ENCODE measurements at regions not wholly inside any gene's neighbourhood (a gene's known extent, or its start where the extent isn't known, plus 50 kb on each side); places are given as distances from the start of the nearest gene placed in this dataset.
"Not testable (repeated sequence)": the region's sequence is repeated elsewhere in the genome, so short reads cannot be mapped to it uniquely, and the experiment has no call there.

DNA sequence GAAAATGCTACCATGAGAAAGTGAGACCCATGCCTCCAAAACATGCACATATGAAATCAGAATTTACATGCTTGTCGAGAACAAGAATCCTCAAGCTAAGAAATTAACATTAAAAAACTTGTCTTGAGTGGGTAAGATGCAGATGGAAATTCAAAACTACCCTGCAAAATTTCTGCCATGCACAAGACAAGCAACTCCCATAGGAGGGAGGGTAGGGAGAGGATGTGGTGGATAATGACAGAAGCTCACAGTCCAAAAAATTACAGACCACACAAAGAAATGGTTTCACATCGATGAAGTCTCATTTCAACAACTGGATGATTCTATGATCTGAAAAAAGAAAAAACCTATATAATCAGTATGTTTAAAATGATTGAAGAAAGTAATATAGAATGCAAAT is 319.9 kb upstream of the PTGER4 start:
- DNase-seq, result no peak
- no peaks in the 10 kb centered on the region for H3K27me3 ChIP-seq (replicated peaks; ENCODE audit: control insufficient read depth, insufficient read depth, low read length, poor library complexity, severe bottlenecking)
- no peak overlapping the region for H3K27ac ChIP-seq (ENCODE audit: insufficient read depth, low read length, poor library complexity, severe bottlenecking)
- no peak overlapping the region for H3K4me3 ChIP-seq (ENCODE audit: insufficient read depth, low read depth, low read length, poor library complexity, severe bottlenecking)
- no peaks in the 10 kb centered on the region for H3K36me3 ChIP-seq (ENCODE audit: control insufficient read depth, insufficient read depth, low read length)
- no peaks in the 10 kb centered on the region for H3K4me1 ChIP-seq (ENCODE audit: control insufficient read depth, insufficient read depth, low read length, poor library complexity, severe bottlenecking)
- no peaks in the 10 kb centered on the region for H3K9me3 ChIP-seq (ENCODE audit: control insufficient read depth, low read length)

DNA sequence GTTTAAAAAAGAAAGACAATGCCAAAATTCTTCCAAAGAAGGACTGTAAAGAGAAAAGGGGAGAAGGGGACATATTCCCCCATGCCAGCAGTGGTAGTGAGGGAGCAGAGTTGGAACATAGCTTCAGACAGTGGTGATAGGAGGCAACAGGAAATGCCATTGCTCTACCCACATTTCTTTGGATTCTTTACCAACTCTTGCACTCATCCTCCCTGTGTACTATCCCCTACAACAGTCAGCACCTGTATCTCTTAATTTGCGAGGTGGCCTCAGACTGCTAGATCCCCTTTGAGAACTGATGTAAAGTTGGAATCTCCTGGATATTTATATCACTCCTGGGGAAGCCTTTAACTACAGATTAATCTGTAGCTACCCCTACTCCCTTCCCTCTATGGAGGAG is 320.6 kb upstream of the PTGER4 start:
- Histone ChIP-seq H3K4me1 (ENCODE audit: control insufficient read depth, insufficient read depth, low read length, poor library complexity, severe bottlenecking) (no peaks in the 10 kb centered on the region), H3K36me3 (ENCODE audit: control insufficient read depth, insufficient read depth, low read length) (no peaks in the 10 kb centered on the region), H3K9me3 (ENCODE audit: control insufficient read depth, low read length) (no peaks in the 10 kb centered on the region)

DNA sequence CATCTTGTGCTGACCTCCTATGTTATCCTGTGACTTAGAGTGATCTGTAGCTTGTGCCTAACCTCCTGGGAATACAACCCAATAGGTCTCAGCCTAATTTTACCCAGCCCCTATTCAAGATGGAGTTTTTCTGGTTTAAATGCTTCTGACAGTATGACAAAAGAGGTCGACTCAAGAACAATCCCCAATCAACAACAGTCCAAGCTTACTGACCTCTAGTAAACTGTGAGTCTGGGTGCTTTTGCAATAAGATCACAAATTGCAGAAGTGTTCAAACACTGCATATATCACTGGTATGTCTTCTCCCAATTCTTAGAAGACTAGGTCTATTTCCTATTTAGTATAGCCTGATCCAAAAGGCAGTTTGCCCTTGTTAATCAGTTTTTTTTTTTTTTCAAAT is 323.5 kb upstream of the PTGER4 start:
- Histone ChIP-seq H3K27ac (ENCODE audit: insufficient read depth, low read length, poor library complexity, severe bottlenecking) (no peak overlapping the region), H3K4me1 (ENCODE audit: control insufficient read depth, insufficient read depth, low read length, poor library complexity, severe bottlenecking) (no peaks in the 10 kb centered on the region), H3K9me3 (ENCODE audit: control insufficient read depth, low read length) (no peaks in the 10 kb centered on the region), H3K36me3 (ENCODE audit: control insufficient read depth, insufficient read depth, low read length) (no peaks in the 10 kb centered on the region), H3K4me3 (ENCODE audit: insufficient read depth, low read depth, low read length, poor library complexity, severe bottlenecking) (no peak overlapping the region), H3K27me3 (replicated peaks; ENCODE audit: control insufficient read depth, insufficient read depth, low read length, poor library complexity, severe bottlenecking) (no peaks in the 10 kb centered on the region)
- DNase-seq, result no peak

More for the DNA sequence above, 320.6 kb upstream of the PTGER4 start:
- DNase-seq, result no peak
- H3K27ac ChIP-seq (ENCODE audit: insufficient read depth, low read length, poor library complexity, severe bottlenecking), result no peak overlapping the region
- H3K27me3 ChIP-seq (replicated peaks; ENCODE audit: control insufficient read depth, insufficient read depth, low read length, poor library complexity, severe bottlenecking), result no peaks in the 10 kb centered on the region
- H3K4me3 ChIP-seq (ENCODE audit: insufficient read depth, low read depth, low read length, poor library complexity, severe bottlenecking), result no peak overlapping the region

DNA sequence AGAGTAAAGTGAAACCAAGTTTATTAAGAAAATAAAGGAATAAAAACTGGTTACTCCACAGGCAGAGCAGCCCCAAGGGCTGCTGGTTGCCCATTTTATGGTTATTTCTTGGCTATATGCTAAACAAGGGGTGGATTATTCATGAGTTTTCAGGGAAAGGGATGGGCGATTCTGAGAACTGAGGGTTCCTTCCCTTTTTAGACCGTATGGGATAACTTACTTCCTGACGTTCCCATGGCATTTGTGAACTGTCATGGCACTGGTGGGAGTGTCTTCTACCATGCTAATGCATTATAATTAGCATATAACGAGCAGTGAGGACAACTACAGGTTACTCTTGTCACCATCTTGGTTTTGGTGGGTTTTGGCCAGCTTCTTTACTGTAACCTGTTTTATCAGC is 323.9 kb upstream of the PTGER4 start:
- H3K4me3 ChIP-seq (ENCODE audit: insufficient read depth, low read depth, low read length, poor library complexity, severe bottlenecking), result no peak overlapping the region
- H3K27ac ChIP-seq (ENCODE audit: insufficient read depth, low read length, poor library complexity, severe bottlenecking), result no peak overlapping the region
- H3K27me3 ChIP-seq (replicated peaks; ENCODE audit: control insufficient read depth, insufficient read depth, low read length, poor library complexity, severe bottlenecking), result no peaks in the 10 kb centered on the region
- no peaks in the 10 kb centered on the region for H3K9me3 ChIP-seq (ENCODE audit: control insufficient read depth, low read length)
- H3K36me3 ChIP-seq (ENCODE audit: control insufficient read depth, insufficient read depth, low read length), result no peaks in the 10 kb centered on the region
- H3K4me1 ChIP-seq (ENCODE audit: control insufficient read depth, insufficient read depth, low read length, poor library complexity, severe bottlenecking), result no peaks in the 10 kb centered on the region
- DNase-seq, result no peak

DNA sequence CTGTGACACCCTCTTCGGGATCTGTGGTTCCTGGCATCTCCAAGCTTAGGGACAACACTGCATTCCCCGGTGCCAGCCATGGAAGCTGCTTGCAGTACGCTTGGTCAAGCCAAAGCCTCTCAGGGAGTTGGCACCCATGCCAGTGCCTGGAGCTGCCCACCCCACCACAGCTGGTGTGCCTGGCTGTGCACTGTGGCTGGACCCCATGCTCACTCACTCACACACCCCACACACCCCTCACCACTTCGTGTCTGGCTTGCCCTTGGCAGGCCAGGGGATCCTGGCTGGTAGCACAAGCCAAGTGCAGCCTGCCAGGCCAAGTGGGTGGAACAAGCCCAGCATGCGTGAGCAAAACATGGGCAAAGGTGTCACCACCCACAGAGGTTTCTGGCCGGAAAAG is 324.5 kb upstream of the PTGER4 start:
- Histone ChIP-seq H3K27me3 (replicated peaks; ENCODE audit: control insufficient read depth, insufficient read depth, low read length, poor library complexity, severe bottlenecking) (no peaks in the 10 kb centered on the region), H3K4me3 (ENCODE audit: insufficient read depth, low read depth, low read length, poor library complexity, severe bottlenecking) (no peak overlapping the region), H3K9me3 (ENCODE audit: control insufficient read depth, low read length) (no peaks in the 10 kb centered on the region), H3K36me3 (ENCODE audit: control insufficient read depth, insufficient read depth, low read length) (no peaks in the 10 kb centered on the region), H3K27ac (ENCODE audit: insufficient read depth, low read length, poor library complexity, severe bottlenecking) (no peak overlapping the region), H3K4me1 (ENCODE audit: control insufficient read depth, insufficient read depth, low read length, poor library complexity, severe bottlenecking) (no peaks in the 10 kb centered on the region)
- no peak for DNase-seq

DNA sequence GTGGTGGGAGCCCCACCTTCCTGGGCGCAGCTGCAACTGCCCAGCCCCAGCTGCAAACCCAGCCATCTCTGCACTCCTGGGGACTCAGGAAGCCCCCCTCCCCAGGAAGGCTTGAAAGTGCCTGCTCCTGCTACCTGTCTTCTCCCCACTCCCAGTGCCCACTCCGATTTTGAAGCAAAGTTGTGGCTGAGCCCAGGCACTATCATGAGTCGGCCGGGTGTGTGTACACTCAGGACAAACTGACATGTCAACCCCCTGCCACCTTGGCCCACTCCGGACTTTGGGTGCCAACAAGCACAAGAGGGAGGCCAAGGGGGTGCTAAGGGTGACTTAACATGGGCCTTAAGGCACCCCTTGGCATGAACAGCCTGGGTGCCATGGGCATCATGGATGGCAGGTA is 325.5 kb upstream of the PTGER4 start:
- Histone ChIP-seq H3K27me3 (replicated peaks; ENCODE audit: control insufficient read depth, insufficient read depth, low read length, poor library complexity, severe bottlenecking) (no peaks in the 10 kb centered on the region), H3K36me3 (ENCODE audit: control insufficient read depth, insufficient read depth, low read length) (no peaks in the 10 kb centered on the region), H3K27ac (ENCODE audit: insufficient read depth, low read length, poor library complexity, severe bottlenecking) (no peak overlapping the region), H3K4me3 (ENCODE audit: insufficient read depth, low read depth, low read length, poor library complexity, severe bottlenecking) (no peak overlapping the region), H3K4me1 (ENCODE audit: control insufficient read depth, insufficient read depth, low read length, poor library complexity, severe bottlenecking) (no peaks in the 10 kb centered on the region), H3K9me3 (ENCODE audit: control insufficient read depth, low read length) (no peaks in the 10 kb centered on the region)
- DNase-seq, result no peak

DNA sequence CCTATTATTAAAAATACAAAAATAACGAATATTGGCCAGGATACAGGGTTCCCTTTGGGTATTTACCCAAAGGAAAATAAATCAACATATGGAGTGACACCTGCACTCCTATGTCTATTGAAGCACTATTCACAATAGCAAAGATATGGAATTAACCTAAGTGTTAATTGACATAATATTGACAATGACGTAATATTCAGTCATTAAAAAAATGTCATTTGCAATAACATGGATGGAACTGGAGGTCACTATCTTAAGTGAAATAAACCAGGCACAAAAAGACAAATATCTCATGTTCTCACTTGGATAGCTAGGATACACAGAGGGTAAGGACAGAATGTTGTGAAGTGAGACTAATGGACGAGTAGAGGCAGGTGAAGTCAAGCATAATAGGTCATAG is 326.3 kb upstream of the PTGER4 start:
- no peaks in the 10 kb centered on the region for H3K27me3 ChIP-seq (replicated peaks; ENCODE audit: control insufficient read depth, insufficient read depth, low read length, poor library complexity, severe bottlenecking)
- H3K27ac ChIP-seq (ENCODE audit: insufficient read depth, low read length, poor library complexity, severe bottlenecking), result no peak overlapping the region
- H3K36me3 ChIP-seq (ENCODE audit: control insufficient read depth, insufficient read depth, low read length), result no peaks in the 10 kb centered on the region
- DNase-seq, result no peak
- H3K9me3 ChIP-seq (ENCODE audit: control insufficient read depth, low read length), result no peaks in the 10 kb centered on the region
- H3K4me1 ChIP-seq (ENCODE audit: control insufficient read depth, insufficient read depth, low read length, poor library complexity, severe bottlenecking), result no peaks in the 10 kb centered on the region
- H3K4me3 ChIP-seq (ENCODE audit: insufficient read depth, low read depth, low read length, poor library complexity, severe bottlenecking), result no peak overlapping the region

DNA sequence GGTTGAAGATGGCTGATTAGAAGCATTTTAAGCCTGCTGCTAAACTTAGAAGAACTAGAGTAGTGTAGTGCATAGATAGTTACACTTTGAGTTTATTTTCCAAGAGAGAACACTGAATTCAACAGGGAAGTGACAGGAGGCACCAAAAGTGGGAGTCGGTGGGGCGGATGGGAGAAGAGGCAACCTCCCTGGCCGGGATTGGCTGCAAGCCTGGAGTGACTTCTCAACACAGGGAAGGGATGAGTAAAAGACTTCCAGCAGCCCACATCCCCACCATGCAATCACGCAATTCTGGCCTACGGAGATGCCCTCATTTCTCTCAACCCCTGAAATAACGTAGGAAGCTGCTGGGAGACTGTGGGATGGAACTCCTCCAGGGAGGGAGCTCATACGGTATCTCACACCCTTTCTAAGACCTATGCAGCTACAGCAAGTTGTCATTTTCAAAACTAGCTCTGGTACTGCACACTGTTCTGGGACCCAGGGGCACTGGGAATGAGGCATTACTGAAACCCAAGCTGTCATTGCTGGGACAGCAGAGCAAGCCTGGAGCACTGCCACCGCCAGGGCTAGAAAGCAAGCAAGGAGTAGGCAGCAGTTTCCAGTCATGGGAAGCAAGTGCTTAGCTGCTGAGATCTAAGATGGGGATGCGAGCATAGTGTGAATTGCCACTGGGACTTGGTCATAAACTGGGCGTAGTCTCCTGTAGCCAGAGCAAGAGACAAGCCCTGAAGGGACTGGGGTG is 331.6 kb upstream of the PTGER4 start:
- H3K36me3 ChIP-seq (ENCODE audit: control insufficient read depth, insufficient read depth, low read length), result no peaks in the 10 kb centered on the region
- DNase-seq, result no peak
- no peaks in the 10 kb centered on the region for H3K27me3 ChIP-seq (replicated peaks; ENCODE audit: control insufficient read depth, insufficient read depth, low read length, poor library complexity, severe bottlenecking)
- no peaks in the 10 kb centered on the region for H3K4me1 ChIP-seq (ENCODE audit: control insufficient read depth, insufficient read depth, low read length, poor library complexity, severe bottlenecking)
- no peak overlapping the region for H3K4me3 ChIP-seq (ENCODE audit: insufficient read depth, low read depth, low read length, poor library complexity, severe bottlenecking)
- H3K27ac ChIP-seq (ENCODE audit: insufficient read depth, low read length, poor library complexity, severe bottlenecking), result no peak overlapping the region
- no peaks in the 10 kb centered on the region for H3K9me3 ChIP-seq (ENCODE audit: control insufficient read depth, low read length)

DNA sequence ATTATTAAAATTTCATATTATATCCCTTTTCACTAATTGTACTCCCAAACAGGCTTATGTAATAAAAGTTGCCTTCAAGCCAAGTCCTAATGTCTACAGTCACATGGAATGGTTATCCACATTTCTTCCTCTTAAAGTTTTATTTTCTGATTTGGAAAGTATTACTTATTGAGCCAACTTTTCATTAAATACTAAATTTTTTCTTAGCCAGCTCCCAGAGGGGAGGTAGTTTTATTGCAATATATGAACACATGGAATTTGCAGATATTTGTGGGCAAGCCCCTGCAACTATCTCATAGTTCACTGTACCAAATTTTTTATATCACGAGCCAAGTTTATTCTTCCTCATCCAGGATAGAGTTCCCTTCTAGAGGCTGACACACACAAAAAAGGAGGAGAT is 332.8 kb upstream of the PTGER4 start:
- DNase-seq, result no peak
- no peaks in the 10 kb centered on the region for H3K27me3 ChIP-seq (replicated peaks; ENCODE audit: control insufficient read depth, insufficient read depth, low read length, poor library complexity, severe bottlenecking)
- no peaks in the 10 kb centered on the region for H3K4me1 ChIP-seq (ENCODE audit: control insufficient read depth, insufficient read depth, low read length, poor library complexity, severe bottlenecking)
- H3K27ac ChIP-seq (ENCODE audit: insufficient read depth, low read length, poor library complexity, severe bottlenecking), result no peak overlapping the region
- no peaks in the 10 kb centered on the region for H3K36me3 ChIP-seq (ENCODE audit: control insufficient read depth, insufficient read depth, low read length)
- H3K4me3 ChIP-seq (ENCODE audit: insufficient read depth, low read depth, low read length, poor library complexity, severe bottlenecking), result no peak overlapping the region
- H3K9me3 ChIP-seq (ENCODE audit: control insufficient read depth, low read length), result no peaks in the 10 kb centered on the region

DNA sequence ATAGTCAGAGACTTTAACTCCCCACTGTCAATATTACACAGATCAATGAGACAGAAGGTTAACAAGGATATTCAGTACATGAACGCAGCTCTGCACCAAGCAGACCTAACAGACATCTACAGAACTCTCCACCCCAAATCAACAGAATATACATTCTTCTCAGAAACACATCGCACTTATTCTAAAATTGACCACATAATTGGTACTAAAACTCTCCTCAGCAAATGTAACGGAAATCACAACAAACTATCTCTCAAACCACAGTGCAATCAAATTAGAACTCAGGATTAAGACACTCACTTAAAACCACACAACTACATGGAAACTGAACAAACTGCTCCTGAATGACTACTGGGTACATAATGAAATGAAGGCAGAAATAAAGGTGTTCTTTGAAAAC is 341.3 kb upstream of the PTGER4 start:
- DNase-seq; H3K27ac ChIP-seq (ENCODE audit: insufficient read depth, low read length, poor library complexity, severe bottlenecking); H3K4me1 ChIP-seq (ENCODE audit: control insufficient read depth, insufficient read depth, low read length, poor library complexity, severe bottlenecking): not testable (repeated sequence)

More for the DNA sequence above, 341.3 kb upstream of the PTGER4 start:
- H3K4me3 ChIP-seq (ENCODE audit: insufficient read depth, low read depth, low read length, poor library complexity, severe bottlenecking); H3K9me3 ChIP-seq (ENCODE audit: control insufficient read depth, low read length); H3K36me3 ChIP-seq (ENCODE audit: control insufficient read depth, insufficient read depth, low read length); H3K27me3 ChIP-seq (replicated peaks; ENCODE audit: control insufficient read depth, insufficient read depth, low read length, poor library complexity, severe bottlenecking): not testable (repeated sequence)

Data from effector memory CD4-positive, alpha-beta T cell (primary cell).